Uterus (tissue), 3 donors: ENCODE measurements at regions not wholly inside any gene's neighbourhood (a gene's known extent, or its start where the extent isn't known, plus 50 kb on each side); places are given as distances from the start of the nearest gene placed in this dataset.

ENCODE experiments used
- DNase-seq, 2 donors: peaks; one replicate each; pipeline ENCODE4 v3.0.0-alpha.2; 2019 to 2020
- H3K27ac ChIP-seq, 2 donors: fragments of 200-600 bp; sonication (generic); 1 replicate in 1 of 2; 2 replicates in 1 of 2; pipeline ENCODE4 v1.5.1; 2016 to 2018
- H3K27me3 ChIP-seq, 2 donors: fragments of 200-600 bp; sonication (generic); one replicate each; pipeline ENCODE4 v1.5.1; 2018 to 2019; ENCODE audit warnings: control low read depth in 1 of 2
- H3K36me3 ChIP-seq, 2 donors: fragments of 200-600 bp; sonication (generic); one replicate each; pipeline ENCODE4 v1.5.1; 2019; ENCODE audit warnings: control low read depth in 1 of 2
- H3K4me1 ChIP-seq, 2 donors: fragments of 200-600 bp; sonication (generic); one replicate each; pipeline ENCODE4 v1.5.1; 2018 to 2019; ENCODE audit warnings: control low read depth in 1 of 2
- H3K4me3 ChIP-seq, 2 donors: fragments of 200-600 bp; sonication (generic); 1 replicate in 1 of 2; 2 replicates in 1 of 2; pipeline ENCODE4 v1.5.1; 2018 to 2019; ENCODE audit warnings: mild to moderate bottlenecking in 1 of 2
- H3K9me3 ChIP-seq, 2 donors: fragments of 200-600 bp; sonication (generic); one replicate each; pipeline ENCODE4 v1.5.1; 2019; ENCODE audit warnings: control low read depth in 1 of 2
- POLR2A ChIP-seq, 2 donors: fragments of 450-650 bp; IDR thresholded peaks; one replicate each; pipeline ENCODE4 v1.6.1; 2016; ENCODE audit warnings: antibody characterized with exemption in 2 of 2, mild to moderate bottlenecking in 1 of 2, moderate library complexity in 1 of 2
- intact Hi-C: fragments of 100-400 bp; cut with DNase I; formaldehyde crosslinking; loops from one replicate; pipeline ENCODE4 v1.15.1; 2023; ENCODE audit warnings: low total_unique reads
- TF ChIP-seq, protein P1 (sequence below), 4 experiments: fragments of 200-600 bp in 2 of 4; fragments of 450-650 bp in 2 of 4; sonication (generic) in 2 of 4; IDR thresholded peaks; one replicate each; pipeline ENCODE4 v1.5.1; 2016 to 2019; ENCODE audit warnings: antibody characterized with exemption in 4 of 4, mild to moderate bottlenecking in 2 of 4, moderate library complexity in 1 of 4
- donor health status: DM: yes; HTN: yes; CAD: no.

DNA sequence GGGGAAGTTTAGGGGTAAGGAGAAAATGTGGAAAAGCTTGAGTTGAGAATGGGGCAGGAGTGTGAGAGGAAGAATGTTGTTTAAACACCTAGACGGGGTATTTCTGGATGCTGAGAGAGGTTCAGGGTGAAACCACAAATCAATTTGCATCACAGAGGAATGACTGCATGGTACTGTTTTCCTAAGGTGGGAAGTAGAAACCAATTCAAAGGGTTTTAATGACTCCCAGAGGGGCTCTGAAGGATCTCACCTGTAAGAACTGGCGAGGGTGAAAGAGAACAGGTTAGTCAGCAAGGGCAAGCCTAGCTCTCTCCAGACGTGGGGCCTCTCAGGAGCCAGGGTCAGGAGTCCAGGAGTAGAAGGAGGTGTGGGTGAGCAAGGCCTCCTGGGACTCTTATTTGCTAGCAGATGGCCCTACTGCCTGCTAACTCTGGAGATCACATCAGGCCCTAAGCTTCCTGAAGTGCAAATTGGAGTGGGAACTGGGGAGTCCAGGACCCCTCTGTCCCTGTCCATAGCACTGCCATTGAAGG lies 133.0 kb upstream of the CELF4 start:
- TF ChIP-seq POLR2A (IDR thresholded peaks at IDR 0.05): no peak
- TF ChIP-seq, protein P1, sequence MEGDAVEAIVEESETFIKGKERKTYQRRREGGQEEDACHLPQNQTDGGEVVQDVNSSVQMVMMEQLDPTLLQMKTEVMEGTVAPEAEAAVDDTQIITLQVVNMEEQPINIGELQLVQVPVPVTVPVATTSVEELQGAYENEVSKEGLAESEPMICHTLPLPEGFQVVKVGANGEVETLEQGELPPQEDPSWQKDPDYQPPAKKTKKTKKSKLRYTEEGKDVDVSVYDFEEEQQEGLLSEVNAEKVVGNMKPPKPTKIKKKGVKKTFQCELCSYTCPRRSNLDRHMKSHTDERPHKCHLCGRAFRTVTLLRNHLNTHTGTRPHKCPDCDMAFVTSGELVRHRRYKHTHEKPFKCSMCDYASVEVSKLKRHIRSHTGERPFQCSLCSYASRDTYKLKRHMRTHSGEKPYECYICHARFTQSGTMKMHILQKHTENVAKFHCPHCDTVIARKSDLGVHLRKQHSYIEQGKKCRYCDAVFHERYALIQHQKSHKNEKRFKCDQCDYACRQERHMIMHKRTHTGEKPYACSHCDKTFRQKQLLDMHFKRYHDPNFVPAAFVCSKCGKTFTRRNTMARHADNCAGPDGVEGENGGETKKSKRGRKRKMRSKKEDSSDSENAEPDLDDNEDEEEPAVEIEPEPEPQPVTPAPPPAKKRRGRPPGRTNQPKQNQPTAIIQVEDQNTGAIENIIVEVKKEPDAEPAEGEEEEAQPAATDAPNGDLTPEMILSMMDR (IDR thresholded peaks at IDR 0.05): no peak
- intact Hi-C loops: no loop called here
- H3K4me3 ChIP-seq: no peak overlapping the region
- no peaks in the 10 kb centered on the region for H3K4me1 ChIP-seq
- H3K27ac ChIP-seq: no peak overlapping the region
- H3K36me3 ChIP-seq: no peaks in the 10 kb centered on the region
- DNase-seq: no peak
- no peaks in the 10 kb centered on the region for H3K27me3 ChIP-seq
- no peaks in the 10 kb centered on the region for H3K9me3 ChIP-seq

DNA sequence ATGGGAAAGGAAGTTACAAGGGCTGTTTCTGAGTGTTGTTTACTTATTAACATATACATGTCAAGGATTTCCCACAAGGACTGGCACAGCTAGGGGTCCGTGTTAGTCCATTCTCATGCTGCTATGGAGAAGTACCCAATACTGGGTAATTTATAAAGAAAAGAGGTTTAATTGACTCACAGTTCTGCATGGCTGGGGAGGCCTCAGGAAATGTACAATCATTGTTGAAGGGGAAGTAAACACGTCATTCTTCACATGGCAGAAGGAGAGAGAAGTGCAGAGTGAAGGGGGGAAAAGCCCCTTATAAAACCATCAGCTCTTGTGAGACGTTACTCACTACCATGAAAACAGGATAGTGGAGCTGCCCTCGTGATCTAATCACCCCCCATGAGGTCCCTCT lies 128.9 kb upstream of the CELF4 start:
- Histone ChIP-seq H3K27me3 (no peaks in the 10 kb centered on the region), H3K4me1 (no peaks in the 10 kb centered on the region), H3K36me3 (no peaks in the 10 kb centered on the region), H3K9me3 (no peaks in the 10 kb centered on the region), H3K27ac (no peak overlapping the region), H3K4me3 (no peak overlapping the region)
- no peak for DNase-seq
- intact Hi-C loops: no loop called here
- TF ChIP-seq, protein P1 (IDR thresholded peaks at IDR 0.05): no peak
- no peak for TF ChIP-seq POLR2A (IDR thresholded peaks at IDR 0.05)

DNA sequence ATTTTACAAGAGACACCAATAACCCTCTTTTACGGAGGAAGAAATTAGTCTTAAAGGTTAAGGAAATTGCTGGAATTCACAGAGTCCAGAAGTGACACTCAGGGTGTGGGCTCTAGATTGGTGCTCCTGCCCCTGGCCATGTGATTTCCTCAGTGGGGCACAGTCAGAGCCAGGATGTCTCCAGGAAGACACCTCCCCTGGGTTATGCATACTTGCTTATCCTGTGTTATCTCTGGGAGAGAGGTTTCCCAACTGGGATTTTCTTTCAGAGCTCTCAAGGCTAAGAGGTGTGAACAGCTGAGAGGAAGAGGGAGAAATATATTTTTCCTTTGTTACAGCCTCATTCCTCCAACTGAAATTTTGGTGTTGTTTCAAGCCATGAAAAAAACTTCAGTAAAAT lies 125.6 kb upstream of the CELF4 start:
- no peak for DNase-seq
- TF ChIP-seq POLR2A (IDR thresholded peaks at IDR 0.05): no peak
- TF ChIP-seq, protein P1 (IDR thresholded peaks at IDR 0.05): no peak
- intact Hi-C loops: no loop called here
- H3K36me3 ChIP-seq: no peaks in the 10 kb centered on the region
- no peaks in the 10 kb centered on the region for H3K9me3 ChIP-seq
- no peak overlapping the region for H3K4me3 ChIP-seq
- no peak overlapping the region for H3K27ac ChIP-seq
- H3K4me1 ChIP-seq: no peaks in the 10 kb centered on the region
- H3K27me3 ChIP-seq: no peaks in the 10 kb centered on the region

DNA sequence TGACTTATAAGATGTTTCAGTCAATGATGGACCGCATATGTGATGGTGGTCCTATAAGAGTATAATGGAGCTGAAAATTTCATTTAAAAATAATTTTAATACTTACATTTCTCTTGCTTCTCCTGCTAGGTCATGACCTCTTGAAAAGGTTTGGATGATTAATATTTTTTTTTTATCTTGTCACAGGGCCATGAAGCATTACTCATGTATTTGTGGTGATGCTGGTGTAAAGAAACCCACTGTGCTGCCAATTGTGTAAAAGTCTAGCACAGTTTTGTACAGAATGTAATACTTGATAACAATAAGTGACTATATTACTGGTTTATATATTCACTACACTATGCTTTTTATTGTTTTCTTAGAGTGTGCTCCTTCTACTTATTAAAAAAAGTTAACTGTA lies 124.2 kb upstream of the CELF4 start:
- Histone ChIP-seq H3K4me3 (no peak overlapping the region), H3K9me3 (no peaks in the 10 kb centered on the region), H3K4me1 (no peaks in the 10 kb centered on the region), H3K27ac (no peak overlapping the region), H3K36me3 (no peaks in the 10 kb centered on the region), H3K27me3 (no peaks in the 10 kb centered on the region)
- TF ChIP-seq POLR2A (IDR thresholded peaks at IDR 0.05): no peak
- TF ChIP-seq, protein P1 (IDR thresholded peaks at IDR 0.05): no peak
- intact Hi-C loops: no loop called here
- no peak for DNase-seq

DNA sequence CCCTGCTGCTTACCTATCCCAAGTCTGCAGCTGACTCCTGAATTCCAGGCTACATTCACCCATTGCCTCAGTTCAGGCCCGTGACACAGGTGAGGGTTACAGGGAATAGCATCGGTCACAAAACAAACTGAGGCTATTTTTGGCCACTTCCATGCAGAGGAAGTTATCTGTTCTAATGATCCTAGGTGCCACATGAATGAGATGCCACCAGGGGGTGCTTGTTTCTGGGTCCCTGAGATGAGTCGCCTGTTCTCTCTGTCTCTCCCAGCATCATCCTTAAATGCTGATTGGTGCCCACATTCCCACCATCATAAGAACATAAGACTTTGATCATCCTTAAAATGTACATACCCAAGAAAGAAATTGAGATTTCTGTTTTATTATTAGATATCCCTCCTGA lies 119.0 kb upstream of the CELF4 start:
- TF ChIP-seq, protein P1 (IDR thresholded peaks at IDR 0.05): no peak
- TF ChIP-seq POLR2A (IDR thresholded peaks at IDR 0.05): no peak
- DNase-seq: no peak
- no peak overlapping the region for H3K27ac ChIP-seq
- no peak overlapping the region for H3K4me3 ChIP-seq
- no peaks in the 10 kb centered on the region for H3K27me3 ChIP-seq
- H3K4me1 ChIP-seq: no peaks in the 10 kb centered on the region
- intact Hi-C loops: no loop called here
- no peaks in the 10 kb centered on the region for H3K36me3 ChIP-seq
- H3K9me3 ChIP-seq: no peaks in the 10 kb centered on the region
